Lung (tissue), 11 donors: ENCODE measurements at regions not wholly inside any gene's neighbourhood (a gene's known extent, or its start where the extent isn't known, plus 50 kb on each side); places are given as distances from the start of the nearest gene placed in this dataset.

ENCODE experiments used
- ATAC-seq: fragments of 200-7000 bp; cut with Tn5 transposase; one replicate; pipeline ENCODE4 v1.9.1; 2020; ENCODE audit warnings: moderate number of reproducible peaks; ENCODE audit not compliant: insufficient read depth, low FRiP score
- DNase-seq, 3 donors: peaks; one replicate each; pipeline ENCODE4 v3.0.0-alpha.2; 2013 to 2017
- H3K27ac ChIP-seq, 2 donors: one replicate each; pipeline ENCODE4 v1.5.1; 2013; ENCODE audit warnings: mild to moderate bottlenecking in 2 of 2, moderate library complexity in 2 of 2, control low read depth in 1 of 2, inconsistent platforms in 1 of 2, low read depth in 1 of 2, low read length in 1 of 2
- H3K27me3 ChIP-seq, 3 donors: one replicate each; pipeline ENCODE4 v1.5.1; 2013; ENCODE audit warnings: low read length in 2 of 3; ENCODE audit not compliant: control insufficient read depth in 3 of 3, insufficient read depth in 3 of 3
- H3K36me3 ChIP-seq, 4 donors: one replicate each; pipeline ENCODE4 v1.5.1; 2013; ENCODE audit warnings: low read length in 4 of 4, mild to moderate bottlenecking in 1 of 4, moderate library complexity in 1 of 4; ENCODE audit not compliant: control insufficient read depth in 4 of 4, insufficient read depth in 4 of 4
- H3K4me1 ChIP-seq, 5 donors: one replicate each; pipeline ENCODE4 v1.5.1; 2013; ENCODE audit warnings: low read length in 5 of 5, mild to moderate bottlenecking in 2 of 5, moderate library complexity in 1 of 5; ENCODE audit not compliant: control insufficient read depth in 5 of 5, insufficient read depth in 5 of 5
- H3K4me3 ChIP-seq: one replicate; pipeline ENCODE4 v1.5.1; 2013; ENCODE audit warnings: mild to moderate bottlenecking, control low read depth, moderate library complexity
- H3K9ac ChIP-seq, 2 donors: one replicate each; pipeline ENCODE4 v1.5.1; 2013; ENCODE audit warnings: low read length in 2 of 2, control low read depth in 1 of 2; ENCODE audit not compliant: insufficient read depth in 1 of 2
- H3K9me3 ChIP-seq, 4 donors: one replicate each; pipeline ENCODE4 v1.5.1; 2013; ENCODE audit warnings: low read length in 3 of 4, mild to moderate bottlenecking in 1 of 4, moderate library complexity in 1 of 4; ENCODE audit not compliant: control insufficient read depth in 4 of 4, insufficient read depth in 3 of 4
- WGBS, 2 donors: extraction: QIAGEN DNeasy Blood & Tissue Kit; methylation state at CpG; one replicate each; pipeline ENCODE4 v1.1.7; 2013; 5-methylcytosine and 5-hydroxymethylcytosine counted together
- TF ChIP-seq, protein P1 (sequence below): IDR thresholded peaks from 2 replicates; pipeline ENCODE4 v1.5.1; 2012; ENCODE audit warnings: mild to moderate bottlenecking; ENCODE audit errors: control extremely low read depth, extremely low read depth
- donor health status: control.
- donor health status: control.
- donor health status: Bipolar disorder and iron deficiency.
- donor health status: healthy.
- donor health status: DM: yes; HTN: yes; CAD: no.

DNA sequence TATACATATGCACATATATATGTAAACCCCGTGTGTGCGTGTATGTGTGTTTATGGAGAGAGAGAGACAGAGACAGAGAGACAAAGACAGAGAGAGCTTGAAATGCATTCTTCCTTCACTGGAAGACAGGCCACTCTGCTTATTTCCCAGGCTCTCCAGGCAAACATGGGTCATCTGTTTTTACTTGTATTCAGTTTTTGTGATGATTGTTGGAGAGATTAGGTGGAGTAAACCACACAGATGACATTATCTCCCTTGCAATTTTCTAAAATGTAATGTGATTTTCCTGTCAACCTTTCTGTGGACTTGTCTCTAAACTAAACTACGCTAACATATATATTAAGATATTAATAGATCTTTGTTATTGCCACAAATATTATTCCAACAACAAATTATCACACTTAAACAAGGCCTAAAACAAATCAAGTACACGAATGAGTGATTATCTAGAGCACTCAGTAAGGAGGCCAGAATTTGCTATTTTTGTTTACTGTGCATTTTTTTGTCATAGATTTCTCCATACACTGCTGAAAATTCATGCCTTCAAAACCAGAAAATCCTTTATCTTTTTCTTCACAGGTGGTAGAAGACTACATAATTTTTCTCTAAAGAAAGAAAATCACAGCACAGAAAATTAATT, 251.8 kb upstream of the SLIT2 start:
- Histone ChIP-seq H3K9ac (no peak overlapping the region), H3K4me3 (no peak overlapping the region), H3K27ac (no peak overlapping the region), H3K36me3 (no peaks in the 10 kb centered on the region), H3K9me3 (no peaks in the 10 kb centered on the region), H3K27me3 (no peaks in the 10 kb centered on the region), H3K4me1 (peaks cover 0 to 10% (median 0%) of the 10 kb centered on the region in 5 donors)
- TF ChIP-seq, protein P1, sequence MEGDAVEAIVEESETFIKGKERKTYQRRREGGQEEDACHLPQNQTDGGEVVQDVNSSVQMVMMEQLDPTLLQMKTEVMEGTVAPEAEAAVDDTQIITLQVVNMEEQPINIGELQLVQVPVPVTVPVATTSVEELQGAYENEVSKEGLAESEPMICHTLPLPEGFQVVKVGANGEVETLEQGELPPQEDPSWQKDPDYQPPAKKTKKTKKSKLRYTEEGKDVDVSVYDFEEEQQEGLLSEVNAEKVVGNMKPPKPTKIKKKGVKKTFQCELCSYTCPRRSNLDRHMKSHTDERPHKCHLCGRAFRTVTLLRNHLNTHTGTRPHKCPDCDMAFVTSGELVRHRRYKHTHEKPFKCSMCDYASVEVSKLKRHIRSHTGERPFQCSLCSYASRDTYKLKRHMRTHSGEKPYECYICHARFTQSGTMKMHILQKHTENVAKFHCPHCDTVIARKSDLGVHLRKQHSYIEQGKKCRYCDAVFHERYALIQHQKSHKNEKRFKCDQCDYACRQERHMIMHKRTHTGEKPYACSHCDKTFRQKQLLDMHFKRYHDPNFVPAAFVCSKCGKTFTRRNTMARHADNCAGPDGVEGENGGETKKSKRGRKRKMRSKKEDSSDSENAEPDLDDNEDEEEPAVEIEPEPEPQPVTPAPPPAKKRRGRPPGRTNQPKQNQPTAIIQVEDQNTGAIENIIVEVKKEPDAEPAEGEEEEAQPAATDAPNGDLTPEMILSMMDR = no peak
- DNase-seq (peak in 1 of 3 donors; percentile 40), ATAC-seq (no peak)
- WGBS, 2 donors = 78 to 85% methylated on average over 4 of the region's 4 CpGs

DNA sequence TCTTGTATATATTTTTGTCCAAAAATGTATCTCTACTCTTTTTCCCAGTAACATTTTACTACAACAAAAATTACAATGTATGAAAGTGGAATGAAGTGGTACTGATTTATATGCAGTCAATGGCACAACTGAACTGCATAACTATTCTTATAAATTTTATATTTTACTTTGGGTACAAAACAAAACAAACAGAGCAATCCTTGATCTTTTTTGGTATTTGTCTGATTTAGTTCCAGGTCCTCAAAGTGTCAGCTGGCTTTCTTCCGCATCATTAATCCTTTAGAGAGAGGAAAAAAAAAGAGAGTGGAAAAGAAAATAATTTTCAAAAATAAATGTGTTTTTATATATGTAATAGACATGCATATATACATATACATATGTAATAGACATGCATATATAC, 252.4 kb upstream of the SLIT2 start:
- Histone ChIP-seq H3K4me1 (peaks cover 0 to 10% (median 0%) of the 10 kb centered on the region in 5 donors), H3K4me3 (no peak overlapping the region), H3K36me3 (no peaks in the 10 kb centered on the region), H3K27me3 (no peaks in the 10 kb centered on the region), H3K9me3 (no peaks in the 10 kb centered on the region), H3K9ac (no peak overlapping the region), H3K27ac (no peak overlapping the region)
- ATAC-seq = no peak
- TF ChIP-seq, protein P1 = no peak
- WGBS, 2 donors = 73 to 90% methylated on average over 1 of the region's 1 CpG
- DNase-seq = peak in 2 of 3 donors; percentile 67 to 70

DNA sequence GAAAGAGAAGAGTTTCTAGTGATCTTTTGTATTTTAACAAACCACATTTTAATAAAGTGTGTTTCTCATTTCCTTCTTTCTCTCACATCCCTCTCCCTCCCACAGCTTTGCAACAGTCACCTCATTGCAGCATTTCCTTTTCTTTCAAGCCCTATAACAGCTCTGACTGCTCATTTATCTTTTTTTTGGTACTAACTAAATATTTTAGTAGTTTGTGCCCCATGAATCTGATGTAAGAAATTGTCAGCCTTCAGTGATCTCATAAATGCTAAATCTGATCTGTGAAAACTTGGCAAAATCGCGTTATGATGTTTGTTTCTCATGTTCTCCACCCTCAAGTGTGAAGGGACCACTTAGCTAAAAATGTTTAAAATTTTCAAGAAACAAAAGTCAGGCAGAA, 258.5 kb upstream of the SLIT2 start:
- Histone ChIP-seq H3K36me3 (no peaks in the 10 kb centered on the region), H3K4me3 (no peak overlapping the region), H3K9ac (no peak overlapping the region), H3K27ac (no peak overlapping the region), H3K9me3 (no peaks in the 10 kb centered on the region), H3K4me1 (peaks cover 0 to 11% (median 0%) of the 10 kb centered on the region in 5 donors), H3K27me3 (no peaks in the 10 kb centered on the region)
- TF ChIP-seq, protein P1 = no peak
- 49 to 53% methylated on average over 2 of the region's 2 CpGs for WGBS, 2 donors
- DNase-seq (peak in 2 of 3 donors; percentile 54 to 61), ATAC-seq (no peak)

DNA sequence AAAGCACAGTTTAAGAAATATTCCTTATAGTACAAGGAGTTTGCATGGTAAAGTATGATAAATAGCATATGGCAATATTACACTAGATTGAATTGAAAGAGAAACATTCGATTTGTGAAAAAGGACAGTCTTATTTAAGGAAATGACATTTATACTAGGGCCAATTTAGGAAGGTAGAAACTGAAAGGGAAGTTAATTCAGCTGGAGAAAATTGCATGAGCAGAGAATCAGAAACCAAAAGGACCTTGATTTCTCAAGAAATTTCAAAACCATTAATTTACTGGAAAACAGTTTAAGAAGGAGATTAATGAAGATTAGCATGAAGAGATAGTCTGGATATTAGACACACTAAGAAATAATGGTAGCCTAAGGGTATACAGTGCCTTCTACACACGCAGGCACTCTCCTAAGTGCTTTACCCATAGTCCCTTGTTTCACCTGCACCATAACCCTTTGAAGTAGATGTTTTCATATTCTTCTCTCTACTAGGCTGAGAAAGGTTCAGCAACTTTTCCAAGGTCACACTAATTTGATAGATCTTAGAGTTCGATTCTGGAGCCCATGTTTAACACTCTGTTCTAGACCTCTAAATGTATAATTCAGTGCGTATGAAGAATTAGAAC, 259.1 kb upstream of the SLIT2 start:
- DNase-seq = no peak
- TF ChIP-seq, protein P1 = no peak
- Histone ChIP-seq H3K4me3 (no peak overlapping the region), H3K9me3 (no peaks in the 10 kb centered on the region), H3K27me3 (no peaks in the 10 kb centered on the region), H3K36me3 (no peaks in the 10 kb centered on the region), H3K27ac (no peak overlapping the region), H3K9ac (no peak overlapping the region), H3K4me1 (peaks cover 0 to 11% (median 0%) of the 10 kb centered on the region in 5 donors)
- 68 to 71% methylated on average over 4 of the region's 4 CpGs for WGBS, 2 donors
- no peak for ATAC-seq
